Skeletal muscle cell (primary cell): ENCODE measurements at regions not wholly inside any gene's neighbourhood (a gene's known extent, or its start where the extent isn't known, plus 50 kb on each side); places are given as distances from the start of the nearest gene placed in this dataset.
"Not testable (repeated sequence)": the region's sequence is repeated elsewhere in the genome, so short reads cannot be mapped to it uniquely, and the experiment has no call there.

Experiments used
- DNase-seq: peaks from one replicate; pipeline ENCODE4 v3.0.0-alpha.2; 2010; ENCODE audit warnings: low read depth
- H3K4me3 ChIP-seq: 2 replicates; pipeline ENCODE4 v1.5.1; 2011; ENCODE audit warnings: low read depth, mild to moderate bottlenecking, control low read depth, low read length, moderate library complexity

GRCh38 chr4:187695531-187695930 lies 300.0 kb upstream of the ZFP42 start:
- DNase-seq, H3K4me3 ChIP-seq: not testable (repeated sequence)

- DNase-seq, result no peak
- H3K4me3 ChIP-seq, result no peak overlapping the region
Measured at GRCh38 chr4:187711586-187711985, 284.0 kb upstream of the ZFP42 start.

- H3K4me3 ChIP-seq, result no peak overlapping the region
- no peak for DNase-seq
Measured at GRCh38 chr4:187714957-187715356, 280.6 kb upstream of the ZFP42 start.

GRCh38 chr4:187715466-187715865 lies 280.1 kb upstream of the ZFP42 start:
- no peak for DNase-seq

GRCh38 chr4:187724456-187724855 lies 271.1 kb upstream of the ZFP42 start:
- DNase-seq, result no peak
- no peak overlapping the region for H3K4me3 ChIP-seq

More at GRCh38 chr4:187715466-187715865, 280.1 kb upstream of the ZFP42 start:
- no peak overlapping the region for H3K4me3 ChIP-seq

GRCh38 chr4:187726485-187726884 lies 269.1 kb upstream of the ZFP42 start:
- H3K4me3 ChIP-seq, result no peak overlapping the region
- no peak for DNase-seq

- DNase-seq, result no peak
- no peak overlapping the region for H3K4me3 ChIP-seq
Measured at GRCh38 chr4:187732524-187732923, 263.0 kb upstream of the ZFP42 start.

- no peak overlapping the region for H3K4me3 ChIP-seq
- no peak for DNase-seq
Measured at GRCh38 chr4:187739771-187740170, 255.8 kb upstream of the ZFP42 start.

- H3K4me3 ChIP-seq, result no peak overlapping the region
- no peak for DNase-seq
Measured at GRCh38 chr4:187744911-187745310, 250.7 kb upstream of the ZFP42 start.

- not testable (repeated sequence) for DNase-seq, H3K4me3 ChIP-seq
Measured at GRCh38 chr4:187750652-187751051, 244.9 kb upstream of the ZFP42 start.

- H3K4me3 ChIP-seq, result no peak overlapping the region
- DNase-seq, result no peak
Measured at GRCh38 chr4:187767158-187767557, 228.4 kb upstream of the ZFP42 start.

GRCh38 chr4:187767687-187768086 lies 227.9 kb upstream of the ZFP42 start:
- H3K4me3 ChIP-seq, result no peak overlapping the region
- DNase-seq, result no peak

- no peak overlapping the region for H3K4me3 ChIP-seq
- no peak for DNase-seq
Measured at GRCh38 chr4:187770345-187770744, 225.2 kb upstream of the ZFP42 start.

- no peak for DNase-seq
- no peak overlapping the region for H3K4me3 ChIP-seq
Measured at GRCh38 chr4:187777954-187778353, 217.6 kb upstream of the ZFP42 start.

GRCh38 chr4:187780070-187780469 lies 215.5 kb upstream of the ZFP42 start:
- no peak for DNase-seq
- no peak overlapping the region for H3K4me3 ChIP-seq

- DNase-seq, result no peak
- no peak overlapping the region for H3K4me3 ChIP-seq
Measured at GRCh38 chr4:187782286-187782824, 213.2 kb upstream of the ZFP42 start.

GRCh38 chr4:187786190-187786589 lies 209.4 kb upstream of the ZFP42 start:
- no peak overlapping the region for H3K4me3 ChIP-seq
- no peak for DNase-seq

- no peak overlapping the region for H3K4me3 ChIP-seq
- DNase-seq, result no peak
Measured at GRCh38 chr4:187789078-187789477, 206.5 kb upstream of the ZFP42 start.

GRCh38 chr4:187795737-187796136 lies 199.8 kb upstream of the ZFP42 start:
- no peak overlapping the region for H3K4me3 ChIP-seq
- no peak for DNase-seq

GRCh38 chr4:187798385-187798784 lies 197.2 kb upstream of the ZFP42 start:
- no peak for DNase-seq
- no peak overlapping the region for H3K4me3 ChIP-seq

GRCh38 chr4:187799735-187800134 lies 195.8 kb upstream of the ZFP42 start:
- DNase-seq, result no peak
- no peak overlapping the region for H3K4me3 ChIP-seq

GRCh38 chr4:187811591-187811990 lies 184.0 kb upstream of the ZFP42 start:
- no peak for DNase-seq
- H3K4me3 ChIP-seq, result no peak overlapping the region
